ENCODE measurements at regions not wholly inside any gene's neighbourhood (a gene's known extent, or its start where the extent isn't known, plus 50 kb on each side); places are given as distances from the start of the nearest gene placed in this dataset.
"Not testable (repeated sequence)": the region's sequence is repeated elsewhere in the genome, so short reads cannot be mapped to it uniquely, and the experiment has no call there.

GRCh38 chr1:168466714-168467131 lies 77.1 kb downstream of the XCL2 start:
- TF ChIP-seq CTCF (IDR thresholded peaks at IDR 0.05; ENCODE audit: low read depth, low read length, missing control alignments): no peak
- in situ Hi-C loops (cut with HindIII; ENCODE audit: low sequenced_read_pairs): no loop called here
- H3K4me3 ChIP-seq (ENCODE audit: low read depth, low read length): no peak overlapping the region

GRCh38 chr1:168466092-168466713 lies 77.6 kb downstream of the XCL2 start:
- in situ Hi-C loops (cut with HindIII; ENCODE audit: low sequenced_read_pairs): no loop called here
- no peak for TF ChIP-seq CTCF (IDR thresholded peaks at IDR 0.05; ENCODE audit: low read depth, low read length, missing control alignments)
- no peak overlapping the region for H3K4me3 ChIP-seq (ENCODE audit: low read depth, low read length)
- DNase-seq (ENCODE audit: low read depth): peak; percentile 66

More at GRCh38 chr1:168466714-168467131, 77.1 kb downstream of the XCL2 start:
- no peak for DNase-seq (ENCODE audit: low read depth)

- in situ Hi-C loops (cut with HindIII; ENCODE audit: low sequenced_read_pairs); DNase-seq (ENCODE audit: low read depth); H3K4me3 ChIP-seq (ENCODE audit: low read depth, low read length): not testable (repeated sequence)
Measured at GRCh38 chr1:168461108-168461507, 82.7 kb downstream of the XCL2 start.

GRCh38 chr1:168457296-168457695 lies 86.5 kb downstream of the XCL2 start:
- H3K4me3 ChIP-seq (ENCODE audit: low read depth, low read length); in situ Hi-C loops (cut with HindIII; ENCODE audit: low sequenced_read_pairs); DNase-seq (ENCODE audit: low read depth): not testable (repeated sequence)

- H3K4me3 ChIP-seq (ENCODE audit: low read depth, low read length): no peak overlapping the region
- TF ChIP-seq CTCF (IDR thresholded peaks at IDR 0.05; ENCODE audit: low read depth, low read length, missing control alignments): no peak
- DNase-seq (ENCODE audit: low read depth): no peak
- in situ Hi-C loops (cut with HindIII; ENCODE audit: low sequenced_read_pairs): no loop called here
Measured at GRCh38 chr1:168455764-168456163, 88.0 kb downstream of the XCL2 start.

- no peak overlapping the region for H3K4me3 ChIP-seq (ENCODE audit: low read depth, low read length)
- no peak for DNase-seq (ENCODE audit: low read depth)
- TF ChIP-seq CTCF (IDR thresholded peaks at IDR 0.05; ENCODE audit: low read depth, low read length, missing control alignments): no peak
- in situ Hi-C loops (cut with HindIII; ENCODE audit: low sequenced_read_pairs): no loop called here
Measured at GRCh38 chr1:168454211-168454815, 89.5 kb downstream of the XCL2 start.

- H3K4me3 ChIP-seq (ENCODE audit: low read depth, low read length): no peak overlapping the region
- in situ Hi-C loops (cut with HindIII; ENCODE audit: low sequenced_read_pairs): no loop called here
- DNase-seq (ENCODE audit: low read depth): no peak
- no peak for TF ChIP-seq CTCF (IDR thresholded peaks at IDR 0.05; ENCODE audit: low read depth, low read length, missing control alignments)
Measured at GRCh38 chr1:168453056-168453455, 90.7 kb downstream of the XCL2 start.

Data from astrocyte of the cerebellum (primary cell).